HepG2 (cell line): ENCODE measurements at regions not wholly inside any gene's neighbourhood (a gene's known extent, or its start where the extent isn't known, plus 50 kb on each side); places are given as distances from the start of the nearest gene placed in this dataset.

Experiments used
- ATAC-seq: fragments of 200-7000 bp; cut with Tn5 transposase; 3 replicates; pipeline ENCODE4 v1.9.1; 2020; ENCODE audit warnings: mild to moderate bottlenecking, moderate library complexity
- BruUV-seq: library from RNA; stranded (reverse); fragments of 400-500 nt; replicated peaks from 2 replicates; lab custom pipeline; 2021; lab: Mats Ljungman, UMichigan
- CTCF ChIA-PET: fragments of 300-600 bp; formaldehyde crosslinking; extraction: SDS; loops from one replicate; lab custom pipeline; 2021; ENCODE audit warnings: low total read pairs, inconsistent platforms, low intra/inter-chr PET ratio; lab: Yijun Ruan, JAX
- POLR2A ChIA-PET: fragments of 350-600 bp; sonication (Branson Sonifier 250); formaldehyde crosslinking; loops from one replicate; lab custom pipeline; 2020; ENCODE audit warnings: antibody characterized with exemption, inconsistent platforms; lab: Yijun Ruan, JAX
- DNase-seq: peaks from one replicate; pipeline ENCODE4 v3.0.0-alpha.2; 2015; ENCODE audit warnings: low spot score
- FAIRE-seq: peaks from 3 replicates; lab custom pipeline; 2011; peaks lifted over from hg19 to GRCh38; lab: Jason Lieb, UNC
- H2AFZ ChIP-seq: one replicate; pipeline ENCODE4 v1.6.1; 2011; ENCODE audit warnings: low read length, inconsistent platforms
- H3K27ac ChIP-seq: fragments of 300-600 bp; 3 replicates; pipeline ENCODE4 v1.8.0; 2011; ENCODE audit warnings: mixed run types, mild to moderate bottlenecking, mixed read lengths, low read length, inconsistent platforms; ENCODE audit not compliant: insufficient read depth; ENCODE audit errors: extremely low read length
- H3K27me3 ChIP-seq, 2 experiments: fragments of 200-600 bp in 1 of 2; 2 replicates in 1 of 2; 3 replicates in 1 of 2; pipeline versions ENCODE4 v1.6.0 to v1.8.0; 2011; ENCODE audit warnings: low read length in 2 of 2, mild to moderate bottlenecking in 2 of 2, moderate library complexity in 2 of 2, inconsistent platforms in 1 of 2; ENCODE audit not compliant: insufficient read depth in 2 of 2, control insufficient read depth in 1 of 2
- H3K36me3 ChIP-seq, 2 experiments: fragments of 200-600 bp in 1 of 2; replicated peaks in 1 of 2; 2 replicates in 1 of 2; 3 replicates in 1 of 2; pipeline versions ENCODE4 v1.5.1 to v1.8.0; 2011; ENCODE audit warnings: low read length in 2 of 2, inconsistent platforms in 1 of 2; ENCODE audit not compliant: insufficient read depth in 2 of 2, control insufficient read depth in 1 of 2
- H3K4me1 ChIP-seq: 2 replicates; pipeline ENCODE4 v1.5.1; 2012; ENCODE audit warnings: low read length, inconsistent platforms; ENCODE audit not compliant: insufficient read depth
- H3K4me2 ChIP-seq: 2 replicates; pipeline ENCODE4 v1.6.0; 2011; ENCODE audit warnings: low read depth, low read length, inconsistent platforms
- H3K4me3 ChIP-seq, 3 experiments: fragments of 200-600 bp in 1 of 3; sonication (generic), shearing (Covaris generic) in 1 of 3; replicated peaks in 1 of 3; 2 replicates each; pipeline ENCODE4 v1.5.1; 2011 to 2016; ENCODE audit warnings: low read length in 3 of 3, inconsistent platforms in 2 of 3, low read depth in 2 of 3, mild to moderate bottlenecking in 2 of 3, control low read depth in 1 of 3, mixed read lengths in 1 of 3; ENCODE audit not compliant: insufficient read depth in 1 of 3
- H3K79me2 ChIP-seq: one replicate; pipeline ENCODE4 v1.6.1; 2011; ENCODE audit warnings: low read length, inconsistent platforms; ENCODE audit not compliant: insufficient read depth
- H3K9ac ChIP-seq: 2 replicates; pipeline ENCODE4 v1.6.0; 2011; ENCODE audit warnings: mild to moderate bottlenecking, low read depth, low read length, inconsistent platforms; ENCODE audit not compliant: insufficient read depth
- H3K9me3 ChIP-seq: 2 replicates; pipeline ENCODE4 v1.5.1; 2012; ENCODE audit warnings: mild to moderate bottlenecking, low read length
- H4K20me1 ChIP-seq: 2 replicates; pipeline ENCODE4 v1.6.0; 2011; ENCODE audit warnings: inconsistent platforms, mild to moderate bottlenecking, low read length, moderate library complexity; ENCODE audit not compliant: insufficient read depth
- FOXO1 ChIP-seq: sonication (generic); formaldehyde crosslinking; IDR thresholded peaks from 2 replicates; pipeline ENCODE4 v1.4.0; 2020; ENCODE audit warnings: missing genetic modification reagents
- GLI4 ChIP-seq: sonication (generic); formaldehyde crosslinking; IDR thresholded peaks from 2 replicates; pipeline ENCODE4 v1.5.1; 2020; ENCODE audit warnings: missing genetic modification reagents, mild to moderate bottlenecking, moderate library complexity, borderline replicate concordance
- HIC2 ChIP-seq: sonication (generic); formaldehyde crosslinking; IDR thresholded peaks from 2 replicates; pipeline ENCODE4 v1.9.0; 2022; ENCODE audit warnings: low read depth, missing genetic modification reagents
- KIAA2018 ChIP-seq: sonication (generic); formaldehyde crosslinking; IDR thresholded peaks from 2 replicates; pipeline ENCODE4 v1.5.0; 2020; ENCODE audit warnings: mild to moderate bottlenecking, missing genetic modification reagents, borderline replicate concordance
- MBNL3 ChIP-seq: fragments of 250-450 bp; sonication (Bioruptor Pico); conservative IDR thresholded peaks from 2 replicates; pipeline ENCODE4 v1.8.0; 2022; ENCODE audit warnings: mild to moderate bottlenecking, inconsistent platforms
- PTBP1 ChIP-seq: fragments of 200-400 bp; formaldehyde crosslinking; IDR thresholded peaks from 2 replicates; pipeline ENCODE4 v1.6.1; 2018; ENCODE audit warnings: low read length, low read depth; ENCODE audit not compliant: poor library complexity, severe bottlenecking
- USF2 ChIP-seq, 2 experiments: sonication (generic) in 1 of 2; formaldehyde crosslinking in 1 of 2; IDR thresholded peaks; 2 replicates each; pipeline versions ENCODE4 v1.5.1 to v1.6.1; 2011 to 2020; ENCODE audit warnings: borderline replicate concordance in 1 of 2, low read depth in 1 of 2, low read length in 1 of 2, mild to moderate bottlenecking in 1 of 2, missing genetic modification reagents in 1 of 2, moderate library complexity in 1 of 2
- XBP1 ChIP-seq: sonication (generic); formaldehyde crosslinking; IDR thresholded peaks from 2 replicates; pipeline ENCODE4 v1.5.0; 2020; ENCODE audit warnings: missing genetic modification reagents
- ZNF343 ChIP-seq: sonication (generic); formaldehyde crosslinking; IDR thresholded peaks from 2 replicates; pipeline ENCODE4 v1.4.0; 2020; ENCODE audit warnings: mild to moderate bottlenecking, missing genetic modification reagents
- ZNF615 ChIP-seq: sonication (generic); formaldehyde crosslinking; IDR thresholded peaks from 2 replicates; pipeline ENCODE4 v1.5.0; 2020; ENCODE audit warnings: mild to moderate bottlenecking, missing genetic modification reagents, borderline replicate concordance
- WGBS: methylation state at CpG from one replicate; pipeline ENCODE4 v1.1.6; 2017; ENCODE audit warnings: low lambda C conversion rate; 5-methylcytosine and 5-hydroxymethylcytosine counted together
- in situ Hi-C: cut with HindIII; loops from 2 replicates; pipeline ENCODE4 v1.10.0; 2017; ENCODE audit warnings: low pct_unique_long_range_greater_than_20kb; ENCODE audit not compliant: extremely low pct_ligation_motif_present
- intact Hi-C: fragments of 100-400 bp; cut with micrococcal nuclease; formaldehyde crosslinking; loops from one replicate; pipeline ENCODE4 v1.10.0; 2022; ENCODE audit not compliant: unreplicated experiment

- TF ChIP-seq KIAA2018, result no peak
- no peak for TF ChIP-seq FOXO1 (CRISPR knock-in tag)
- TF ChIP-seq, all 625 proteins: peak for 0
Measured at GRCh38 chr6:169121013-169121412, 132.6 kb downstream of the THBS2 start (continued).

GRCh38 chr6:169119669-169120068 lies 134.0 kb downstream of the THBS2 start:
- Histone ChIP-seq H3K4me3 (no peak overlapping the region), H3K9me3 (no peaks in the 10 kb centered on the region), H3K4me1 (no peaks in the 10 kb centered on the region), H3K36me3 (no peaks in the 10 kb centered on the region), H3K9ac (no peak overlapping the region), H3K27me3 (peaks cover 0 to 10% of the 10 kb centered on the region in 2 experiments; a peak in 2 of 5 replicates), H3K4me2 (no peak overlapping the region), H3K79me2 (no peaks in the 10 kb centered on the region), H3K27ac (no peak overlapping the region), H2AFZ (no peak overlapping the region), H4K20me1 (no peaks in the 10 kb centered on the region)
- TF ChIP-seq ZNF615 (CRISPR knock-in tag), result no peak
- TF ChIP-seq PTBP1, result no peak
- TF ChIP-seq ZNF343 (CRISPR knock-in tag), result no peak
- TF ChIP-seq MBNL3 (CRISPR knock-in tag), result no peak
- TF ChIP-seq HIC2 (CRISPR knock-in tag), result no peak
- TF ChIP-seq XBP1 (CRISPR knock-in tag), result no peak
- TF ChIP-seq USF2 (IDR thresholded peaks at IDR 0.05; ENCODE audit: low read depth, low read length), result no peak
- TF ChIP-seq USF2 (CRISPR knock-in tag; IDR thresholded peaks at IDR 0.05; ENCODE audit: borderline replicate concordance), result no peak
- TF ChIP-seq GLI4 (CRISPR knock-in tag), result no peak
- 0% methylated on average over 1 of the region's 1 CpG for WGBS
- in situ Hi-C loops (no loop called here), intact Hi-C loops (no loop called here)
- FAIRE-seq (no peak), ATAC-seq (no peak), DNase-seq (no peak)
- ChIA-PET POLR2A (no interaction called here), CTCF (no interaction called here)
- no TSS peak for BruUV-seq
